T-helper 2 cell treated with Interferon-gamma antibody and Interleukin-4, amounts not matched to agents 5 μg/mL and 100 μg/mL, for 36 hours (primary cell): ENCODE measurements at regions not wholly inside any gene's neighbourhood (a gene's known extent, or its start where the extent isn't known, plus 50 kb on each side); places are given as distances from the start of the nearest gene placed in this dataset.

Experiments
- DNase-seq: peaks from one replicate; pipeline ENCODE4 v3.0.0; 2021; ENCODE audit warnings: low spot score
- H3K27ac Mint-ChIP-seq: one replicate; pipeline ENCODE4 v1.8.0; 2021; ENCODE audit warnings: mild to moderate bottlenecking, mixed read lengths
- H3K27me3 Mint-ChIP-seq: one replicate; pipeline ENCODE4 v1.8.0; 2021; ENCODE audit warnings: low read depth, mixed read lengths
- H3K36me3 Mint-ChIP-seq: one replicate; pipeline ENCODE4 v1.8.0; 2021; ENCODE audit warnings: low read depth, mixed read lengths
- H3K4me1 Mint-ChIP-seq: one replicate; pipeline ENCODE4 v1.8.0; 2021; ENCODE audit warnings: low read depth, mixed read lengths
- H3K4me3 Mint-ChIP-seq: one replicate; pipeline ENCODE4 v1.8.0; 2022; ENCODE audit warnings: mild to moderate bottlenecking, moderate library complexity, mixed read lengths
- H3K9me3 Mint-ChIP-seq: one replicate; pipeline ENCODE4 v1.8.0; 2021; ENCODE audit warnings: mixed read lengths

- no peaks in the 10 kb centered on the region for H3K9me3 Mint-ChIP-seq
- no peaks in the 10 kb centered on the region for H3K4me1 Mint-ChIP-seq
- H3K27ac Mint-ChIP-seq: no peak overlapping the region
- no peak for DNase-seq
- H3K36me3 Mint-ChIP-seq: no peaks in the 10 kb centered on the region
- peaks cover 3% of the 10 kb centered on the region for H3K27me3 Mint-ChIP-seq
- H3K4me3 Mint-ChIP-seq: no peak overlapping the region
Measured at GRCh38 chr9:95615246-95615645, 98.5 kb upstream of the PTCH1 start.

- H3K4me1 Mint-ChIP-seq: no peaks in the 10 kb centered on the region
- H3K27me3 Mint-ChIP-seq: peaks cover 6% of the 10 kb centered on the region
- no peak overlapping the region for H3K4me3 Mint-ChIP-seq
- no peak overlapping the region for H3K27ac Mint-ChIP-seq
- no peak for DNase-seq
- H3K36me3 Mint-ChIP-seq: no peaks in the 10 kb centered on the region
- H3K9me3 Mint-ChIP-seq: no peaks in the 10 kb centered on the region
Measured at GRCh38 chr9:95613670-95614069, 96.9 kb upstream of the PTCH1 start.

DNA sequence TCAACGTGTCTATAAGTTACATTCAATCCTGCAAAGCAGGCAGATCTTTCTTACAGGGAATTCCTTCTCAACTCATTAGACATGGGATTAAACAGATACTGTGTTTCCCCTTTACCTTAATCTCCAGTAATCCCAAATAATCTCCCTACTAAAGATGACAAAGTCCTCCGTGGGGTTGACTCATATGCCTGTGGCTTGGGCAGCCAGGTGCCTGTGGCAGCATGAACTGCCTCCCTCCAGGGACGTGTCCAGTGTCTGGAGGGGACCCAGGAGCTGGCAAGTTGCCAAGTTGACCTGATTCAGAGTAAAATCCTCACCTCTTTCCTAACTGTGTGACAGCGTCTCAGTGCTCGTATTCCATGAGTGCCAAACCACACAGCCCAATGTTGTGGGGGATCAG, 94.6 kb upstream of the PTCH1 start:
- H3K27me3 Mint-ChIP-seq: peaks cover 4% of the 10 kb centered on the region
- H3K9me3 Mint-ChIP-seq: no peaks in the 10 kb centered on the region
- H3K27ac Mint-ChIP-seq: no peak overlapping the region
- no peaks in the 10 kb centered on the region for H3K4me1 Mint-ChIP-seq
- H3K36me3 Mint-ChIP-seq: no peaks in the 10 kb centered on the region
- no peak for DNase-seq
- no peak overlapping the region for H3K4me3 Mint-ChIP-seq

DNA sequence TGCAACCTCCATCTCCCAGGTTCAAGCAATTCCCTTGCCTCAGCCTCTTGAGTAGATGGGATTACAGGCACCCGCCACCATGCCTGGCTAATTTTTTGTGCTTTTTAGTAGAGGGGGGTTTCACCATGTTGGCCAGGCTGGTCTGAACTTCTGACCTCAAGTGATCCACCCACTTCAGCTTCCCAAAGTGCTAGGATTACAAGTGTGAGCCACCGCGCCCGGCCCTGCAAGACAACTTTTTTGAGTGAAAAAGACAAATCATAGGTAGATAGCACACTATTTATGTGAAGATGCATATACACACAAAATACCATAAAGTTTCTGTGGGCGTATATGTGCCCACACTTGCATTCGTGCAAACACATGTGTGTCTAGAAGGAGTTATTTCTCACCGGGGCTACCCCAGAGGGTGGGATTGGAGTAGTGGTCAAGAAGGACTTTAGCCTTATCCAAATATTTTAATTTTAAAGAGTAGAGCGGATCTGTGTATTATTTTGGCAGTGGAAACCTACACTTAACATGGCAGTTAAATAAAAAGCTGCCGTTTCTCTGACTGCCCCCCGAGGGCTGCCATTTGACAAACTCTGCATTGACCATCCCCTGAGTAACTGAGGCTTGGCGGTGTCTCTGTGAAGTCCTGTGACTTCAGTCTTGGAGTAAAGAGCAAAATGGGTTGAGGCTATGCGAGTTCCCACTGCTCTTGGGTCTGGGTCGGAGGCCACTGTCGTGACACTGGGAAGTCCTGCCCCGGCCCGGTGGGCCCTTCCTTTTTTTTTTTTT, 93.4 kb upstream of the PTCH1 start:
- Mint-ChIP-seq H3K9me3 (no peaks in the 10 kb centered on the region), H3K4me3 (no peak overlapping the region), H3K4me1 (no peaks in the 10 kb centered on the region), H3K27ac (no peak overlapping the region), H3K36me3 (no peaks in the 10 kb centered on the region), H3K27me3 (peaks cover 4% of the 10 kb centered on the region)
- DNase-seq: no peak

DNA sequence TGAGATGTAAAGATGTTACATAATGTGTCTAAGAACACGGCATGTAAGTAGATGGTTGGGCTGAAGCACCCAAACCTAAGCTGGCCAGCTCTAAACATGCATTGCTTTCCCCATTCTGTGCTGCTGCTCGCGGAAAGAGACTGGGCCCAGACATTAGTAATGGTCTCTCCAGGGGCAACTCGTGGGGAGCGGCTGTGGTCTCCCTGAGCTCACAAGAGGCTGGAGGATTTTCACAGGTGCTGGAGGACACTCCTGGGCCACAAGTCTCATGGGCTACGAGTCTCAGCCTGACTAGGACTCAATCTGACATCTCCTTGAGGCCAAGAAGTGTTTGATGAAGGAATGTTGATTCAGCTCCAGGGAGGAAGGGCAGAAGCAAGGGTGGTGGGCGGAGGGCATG, 92.7 kb upstream of the PTCH1 start:
- Mint-ChIP-seq H3K27ac (no peak overlapping the region), H3K36me3 (no peaks in the 10 kb centered on the region), H3K4me3 (no peak overlapping the region), H3K9me3 (no peaks in the 10 kb centered on the region), H3K27me3 (peaks cover 4% of the 10 kb centered on the region), H3K4me1 (no peaks in the 10 kb centered on the region)
- no peak for DNase-seq

DNA sequence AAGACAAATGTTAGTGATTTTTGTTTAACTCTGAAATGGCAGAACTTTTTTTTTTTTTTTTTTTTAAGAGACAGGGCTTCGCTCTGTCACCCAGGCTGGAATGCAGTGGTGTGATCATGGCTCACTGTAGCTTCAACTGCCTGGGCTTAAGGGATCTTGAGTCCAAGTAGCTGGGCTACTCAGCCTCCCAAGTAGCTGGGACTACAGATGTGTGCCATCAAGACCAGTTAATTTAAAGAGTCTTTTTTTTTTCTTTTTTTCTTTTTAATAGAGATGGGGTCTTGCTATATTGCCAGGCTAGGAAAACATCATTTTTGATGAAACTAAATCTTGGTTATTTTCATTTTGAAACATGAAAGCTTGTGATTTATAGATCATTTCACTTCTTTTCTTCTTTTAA, 91.6 kb upstream of the PTCH1 start:
- Mint-ChIP-seq H3K4me3 (no peak overlapping the region), H3K27ac (no peak overlapping the region), H3K36me3 (no peaks in the 10 kb centered on the region), H3K9me3 (no peaks in the 10 kb centered on the region), H3K27me3 (peaks cover 4% of the 10 kb centered on the region), H3K4me1 (no peaks in the 10 kb centered on the region)
- DNase-seq: no peak

DNA sequence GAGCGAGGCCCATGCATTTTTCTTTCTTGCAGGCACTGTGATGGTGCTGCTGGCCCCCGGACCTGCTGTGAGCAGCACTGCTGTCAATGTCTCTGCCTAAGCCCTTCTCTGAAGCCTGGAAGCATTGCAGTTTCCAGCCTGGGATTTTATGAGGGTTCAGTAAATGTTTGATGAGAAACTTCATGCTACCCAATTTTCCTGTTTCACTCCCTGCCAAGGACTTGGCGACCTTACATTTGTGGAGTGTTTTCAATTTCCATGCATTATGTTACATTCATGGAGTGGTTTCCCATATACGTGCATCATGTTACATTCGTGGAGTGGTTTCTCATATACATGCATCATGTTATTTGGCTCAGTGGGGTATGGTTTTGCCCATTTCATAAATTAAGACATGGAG, 90.7 kb upstream of the PTCH1 start:
- Mint-ChIP-seq H3K27me3 (peaks cover 4% of the 10 kb centered on the region), H3K4me3 (no peak overlapping the region), H3K36me3 (no peaks in the 10 kb centered on the region), H3K27ac (no peak overlapping the region), H3K9me3 (no peaks in the 10 kb centered on the region), H3K4me1 (no peaks in the 10 kb centered on the region)
- no peak for DNase-seq

GRCh38 chr9:95606489-95607350, 89.9 kb upstream of the PTCH1 start:
- H3K36me3 Mint-ChIP-seq: no peaks in the 10 kb centered on the region
- H3K4me3 Mint-ChIP-seq: no peak overlapping the region
- H3K27me3 Mint-ChIP-seq: peaks cover 4% of the 10 kb centered on the region
- H3K27ac Mint-ChIP-seq: no peak overlapping the region
- no peaks in the 10 kb centered on the region for H3K4me1 Mint-ChIP-seq
- DNase-seq: no peak
- H3K9me3 Mint-ChIP-seq: no peaks in the 10 kb centered on the region

- H3K4me3 Mint-ChIP-seq: no peak overlapping the region
- DNase-seq: no peak
- H3K27me3 Mint-ChIP-seq: peaks cover 4% of the 10 kb centered on the region
- H3K36me3 Mint-ChIP-seq: no peaks in the 10 kb centered on the region
- no peaks in the 10 kb centered on the region for H3K4me1 Mint-ChIP-seq
- H3K27ac Mint-ChIP-seq: no peak overlapping the region
- no peaks in the 10 kb centered on the region for H3K9me3 Mint-ChIP-seq
Measured at GRCh38 chr9:95605816-95606488, 89.2 kb upstream of the PTCH1 start.

- Mint-ChIP-seq H3K27ac (no peak overlapping the region), H3K36me3 (no peaks in the 10 kb centered on the region), H3K4me3 (no peak overlapping the region), H3K27me3 (peaks cover 4% of the 10 kb centered on the region), H3K9me3 (no peaks in the 10 kb centered on the region), H3K4me1 (no peaks in the 10 kb centered on the region)
- no peak for DNase-seq
Measured at GRCh38 chr9:95605101-95605500, 88.3 kb upstream of the PTCH1 start.

DNA sequence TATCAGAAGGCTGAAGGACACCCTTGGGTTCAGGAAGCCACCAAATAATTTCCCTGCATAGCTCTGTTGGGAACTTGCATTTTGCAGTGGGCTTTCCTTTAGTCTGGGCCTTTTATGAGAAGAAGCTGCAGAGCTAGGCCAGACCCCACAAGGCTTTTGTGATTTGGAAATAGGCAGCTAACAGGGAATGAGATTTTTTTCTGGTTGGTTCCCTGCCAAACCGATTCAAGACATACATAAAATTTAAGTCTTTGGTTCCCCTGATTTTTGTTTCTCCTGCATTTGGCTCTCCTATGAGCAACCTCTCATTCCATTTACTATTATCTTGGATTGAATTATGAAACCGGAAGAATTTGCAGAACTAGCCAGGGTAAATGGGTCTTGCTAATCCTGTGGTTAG, 81.5 kb upstream of the PTCH1 start:
- Mint-ChIP-seq H3K27me3 (peaks cover 2% of the 10 kb centered on the region), H3K4me1 (no peaks in the 10 kb centered on the region), H3K9me3 (no peaks in the 10 kb centered on the region), H3K36me3 (no peaks in the 10 kb centered on the region), H3K4me3 (no peak overlapping the region), H3K27ac (no peak overlapping the region)
- no peak for DNase-seq

GRCh38 chr9:95595721-95596295, 79.0 kb upstream of the PTCH1 start:
- Mint-ChIP-seq H3K36me3 (no peaks in the 10 kb centered on the region), H3K4me3 (no peak overlapping the region), H3K27me3 (peaks cover 10% of the 10 kb centered on the region), H3K4me1 (no peaks in the 10 kb centered on the region), H3K9me3 (no peaks in the 10 kb centered on the region), H3K27ac (no peak overlapping the region)
- no peak for DNase-seq

GRCh38 chr9:95592931-95593330, 76.2 kb upstream of the PTCH1 start:
- no peaks in the 10 kb centered on the region for H3K36me3 Mint-ChIP-seq
- H3K27ac Mint-ChIP-seq: no peak overlapping the region
- no peaks in the 10 kb centered on the region for H3K9me3 Mint-ChIP-seq
- DNase-seq: no peak
- peaks cover 16% of the 10 kb centered on the region for H3K27me3 Mint-ChIP-seq
- H3K4me3 Mint-ChIP-seq: no peak overlapping the region
- H3K4me1 Mint-ChIP-seq: no peaks in the 10 kb centered on the region
